Middle frontal gyrus (tissue), 1 donor: ENCODE measurements at regions not wholly inside any gene's neighbourhood (a gene's known extent, or its start where the extent isn't known, plus 50 kb on each side); places are given as distances from the start of the nearest gene placed in this dataset.

ENCODE experiments used
- DNase-seq: peaks from one replicate; pipeline ENCODE4 v3.0.0-alpha.2; 2015; ENCODE audit warnings: low spot score; ENCODE audit errors: extremely low spot score

GRCh38 chr1:239784896-239785295 is 306.8 kb upstream of the FMN2 start:
- DNase-seq, result no peak

GRCh38 chr1:239785576-239785975 is 306.1 kb upstream of the FMN2 start:
- no peak for DNase-seq

DNA sequence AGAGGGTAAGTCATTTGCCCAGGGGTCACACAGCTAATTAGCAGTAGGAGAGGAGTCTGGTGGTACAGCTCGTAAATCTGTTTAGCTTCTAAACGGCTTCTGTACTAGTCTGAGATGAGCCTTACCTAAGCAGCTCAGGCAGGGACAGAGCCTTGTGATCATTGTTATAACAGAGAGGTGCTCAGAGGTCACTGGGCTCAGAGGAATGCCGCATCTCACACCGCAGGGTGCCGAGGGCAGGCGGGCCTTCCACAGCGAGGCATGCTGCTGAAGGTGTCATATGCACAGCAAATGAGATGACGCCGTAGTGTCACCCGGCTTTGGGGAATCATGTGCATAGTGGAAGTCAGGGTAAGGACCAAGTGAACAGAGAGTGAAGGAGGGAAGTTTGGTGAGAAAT is 305.2 kb upstream of the FMN2 start:
- DNase-seq, result no peak

DNA sequence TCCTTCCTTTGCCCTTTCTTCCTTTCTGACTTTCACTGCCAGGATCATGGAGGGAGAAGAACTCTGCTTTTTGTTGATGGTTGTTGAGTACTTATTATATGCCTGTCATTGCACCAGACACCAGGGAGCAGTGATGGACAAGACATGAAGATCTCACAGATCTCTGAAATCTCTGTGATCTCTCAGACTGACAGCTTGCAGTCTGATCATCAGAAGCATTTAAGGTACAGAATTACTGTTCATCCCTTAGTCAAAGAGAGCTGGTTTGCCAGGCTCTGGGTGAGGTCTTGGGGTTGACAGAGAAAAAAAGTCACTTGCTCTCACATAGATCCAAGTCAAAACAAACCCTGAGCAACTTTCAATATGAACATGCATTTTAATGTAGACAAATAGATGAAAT is 299.5 kb upstream of the FMN2 start:
- no peak for DNase-seq

DNA sequence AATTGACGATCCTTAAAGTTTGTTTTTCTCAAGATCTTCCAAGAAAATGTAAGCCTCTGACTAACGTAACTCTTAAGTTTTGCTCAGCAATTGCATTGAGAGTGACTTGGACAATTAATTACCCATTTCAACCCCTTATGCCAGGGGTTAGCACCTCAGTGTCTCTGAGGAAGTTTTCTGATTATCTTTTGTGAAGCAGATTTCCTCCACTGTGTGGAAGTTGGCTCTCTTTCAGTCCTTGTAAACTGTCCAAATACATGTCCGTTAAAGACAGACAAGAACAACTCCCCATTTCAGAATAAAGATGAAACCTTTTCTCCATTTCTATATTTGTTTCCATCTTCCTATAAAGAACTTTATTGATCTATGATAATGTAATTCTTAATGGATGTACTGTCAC is 296.4 kb upstream of the FMN2 start:
- no peak for DNase-seq

GRCh38 chr1:239799617-239800016 is 292.1 kb upstream of the FMN2 start:
- no peak for DNase-seq

GRCh38 chr1:239800861-239801260 is 290.8 kb upstream of the FMN2 start:
- no peak for DNase-seq

DNA sequence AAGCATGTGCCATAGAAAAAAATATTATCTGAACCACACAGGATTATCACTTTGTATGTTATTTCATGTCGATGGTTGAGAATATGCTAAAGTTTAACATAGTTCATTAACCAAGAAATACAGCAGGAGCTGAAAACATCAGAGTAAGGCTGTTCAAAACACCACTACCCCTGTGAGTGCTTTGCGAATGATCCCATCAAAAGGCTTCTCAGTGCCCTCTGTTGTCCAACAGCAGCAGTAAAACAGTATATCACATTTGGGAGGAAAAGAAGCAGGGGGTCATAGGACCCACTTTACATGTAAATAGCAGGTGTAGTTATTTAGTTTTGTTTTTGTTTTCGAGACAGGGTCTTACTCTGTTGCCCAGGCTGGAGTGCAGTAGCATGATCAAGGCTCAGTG is 289.4 kb upstream of the FMN2 start:
- DNase-seq, result no peak

- no peak for DNase-seq
These were observed 287.9 kb upstream of the FMN2 start for GRCh38 chr1:239803781-239804180.

DNA sequence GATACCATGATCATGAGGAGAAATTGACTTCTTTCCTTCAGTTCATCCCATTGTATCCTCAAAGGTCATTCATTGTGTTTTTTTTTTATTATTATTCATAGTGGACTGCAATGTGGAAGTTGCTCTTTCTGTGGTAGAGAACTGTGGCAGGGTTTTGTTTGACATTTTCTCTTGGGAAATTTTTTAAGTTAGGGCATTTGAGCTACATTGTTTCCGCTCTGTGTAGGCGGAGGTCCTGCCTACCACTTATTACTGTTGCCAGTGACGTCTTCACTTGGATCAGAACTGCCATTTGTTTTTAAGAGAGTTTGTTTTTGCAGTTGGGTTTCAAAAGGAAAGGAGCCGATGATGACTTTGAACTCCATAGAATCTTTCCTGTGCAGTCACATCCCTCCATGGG is 287.4 kb upstream of the FMN2 start:
- DNase-seq, result no peak

DNA sequence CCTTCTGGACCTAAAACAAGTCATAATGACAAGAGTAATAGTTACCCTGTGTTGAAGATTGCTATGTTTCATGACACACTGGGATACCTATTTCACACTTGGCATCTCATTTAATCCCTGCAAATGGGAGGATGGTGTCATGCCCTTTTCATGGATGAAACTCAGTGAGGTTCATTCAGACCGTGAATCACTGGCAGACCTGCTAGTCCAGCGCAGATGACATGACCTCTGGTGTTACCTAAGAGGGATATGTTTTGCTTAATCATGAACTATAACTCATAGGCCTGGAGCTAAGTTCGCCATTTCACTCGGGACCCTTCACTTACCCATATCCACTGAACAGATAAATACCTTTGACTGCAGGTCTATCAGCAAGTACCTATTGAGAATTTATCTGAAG is 286.6 kb upstream of the FMN2 start:
- no peak for DNase-seq

- no peak for DNase-seq
These were observed 285.6 kb upstream of the FMN2 start for GRCh38 chr1:239805851-239806772.

- no peak for DNase-seq
These were observed 284.8 kb upstream of the FMN2 start for GRCh38 chr1:239806897-239807296.

- DNase-seq, result no peak
These were observed 284.3 kb upstream of the FMN2 start for GRCh38 chr1:239807361-239807760.

GRCh38 chr1:239810061-239810481 is 281.6 kb upstream of the FMN2 start:
- DNase-seq, result no peak

- no peak for DNase-seq
These were observed 280.3 kb upstream of the FMN2 start for GRCh38 chr1:239811211-239811885.

DNA sequence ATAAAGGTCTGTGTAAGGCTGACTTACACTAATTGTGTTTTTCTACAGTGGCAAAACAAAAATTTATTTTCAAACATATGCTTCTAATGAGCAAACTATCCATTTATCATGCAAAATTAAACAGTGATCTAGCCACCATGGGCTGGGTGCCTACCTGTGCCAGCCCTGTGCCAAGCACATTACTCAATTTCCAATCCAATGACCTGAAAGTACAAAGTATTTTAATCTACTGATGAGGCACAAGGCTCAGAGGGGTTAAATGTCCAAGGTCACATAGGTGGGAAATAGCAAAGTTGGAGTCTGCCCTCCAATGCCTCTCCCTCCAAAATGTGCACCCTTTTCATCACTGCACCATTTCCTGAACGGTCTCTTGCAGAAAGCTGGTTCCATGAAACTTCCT is 279.1 kb upstream of the FMN2 start:
- no peak for DNase-seq

GRCh38 chr1:239814306-239814881 is 277.3 kb upstream of the FMN2 start:
- peak; percentile 22 for DNase-seq

GRCh38 chr1:239815074-239815473 is 276.6 kb upstream of the FMN2 start:
- DNase-seq, result no peak

GRCh38 chr1:239816081-239816782 is 275.5 kb upstream of the FMN2 start:
- DNase-seq, result no peak

- no peak for DNase-seq
These were observed 274.4 kb upstream of the FMN2 start for GRCh38 chr1:239817276-239817675.

DNA sequence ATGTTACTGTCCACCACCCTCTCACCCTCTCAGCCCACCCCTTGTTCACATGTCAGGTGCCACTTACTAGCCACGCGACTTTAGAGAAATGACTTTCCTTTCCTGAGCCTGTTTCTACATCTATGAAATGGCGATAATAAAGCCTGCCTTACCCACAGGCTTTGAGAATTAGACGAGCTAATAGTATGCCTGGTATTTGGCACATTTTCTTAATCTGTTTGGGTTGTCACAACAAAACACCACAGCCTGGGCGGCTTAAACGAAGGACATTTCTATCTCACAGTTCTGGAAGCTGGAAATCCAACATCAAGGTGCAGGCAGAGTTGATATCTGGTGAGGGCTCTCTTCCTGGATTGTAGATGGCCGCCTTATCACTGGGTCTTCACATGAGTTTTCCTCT is 273.9 kb upstream of the FMN2 start:
- no peak for DNase-seq
